HEK293T (cell line): ENCODE measurements at regions not wholly inside any gene's neighbourhood (a gene's known extent, or its start where the extent isn't known, plus 50 kb on each side); places are given as distances from the start of the nearest gene placed in this dataset.

ENCODE experiments used
- ARNT ChIP-seq: fragments of 450-650 bp; IDR thresholded peaks from 2 replicates; pipeline ENCODE4 v1.6.1; 2017; ENCODE audit warnings: mild to moderate bottlenecking
- BHLHE40 ChIP-seq: fragments of 450-650 bp; IDR thresholded peaks from 2 replicates; pipeline ENCODE4 v1.6.1; 2016; ENCODE audit warnings: mild to moderate bottlenecking, moderate library complexity, borderline replicate concordance
- CTBP1 ChIP-seq: fragments of 450-650 bp; IDR thresholded peaks from 2 replicates; pipeline ENCODE4 v1.6.1; 2016; ENCODE audit warnings: borderline replicate concordance
- FOXA1 ChIP-seq: fragments of 450-650 bp; IDR thresholded peaks from 2 replicates; pipeline ENCODE4 v1.6.1; 2016; ENCODE audit warnings: mild to moderate bottlenecking
- FOXK2 ChIP-seq: fragments of 450-650 bp; IDR thresholded peaks from 2 replicates; pipeline ENCODE4 v1.6.1; 2016; ENCODE audit warnings: mild to moderate bottlenecking
- FOXM1 ChIP-seq: fragments of 450-650 bp; IDR thresholded peaks from 2 replicates; pipeline ENCODE4 v1.6.1; 2017; ENCODE audit warnings: mild to moderate bottlenecking, borderline replicate concordance
- HDGF ChIP-seq: fragments of 450-650 bp; IDR thresholded peaks from 2 replicates; pipeline ENCODE4 v1.6.1; 2017; ENCODE audit warnings: antibody characterized with exemption, borderline replicate concordance
- LEF1 ChIP-seq: fragments of 450-650 bp; IDR thresholded peaks from 2 replicates; pipeline ENCODE4 v1.6.1; 2017; ENCODE audit warnings: mild to moderate bottlenecking, borderline replicate concordance
- SP1 ChIP-seq: fragments of 450-650 bp; IDR thresholded peaks from 2 replicates; pipeline ENCODE4 v1.6.1; 2017
- SUZ12 ChIP-seq: fragments of 450-650 bp; IDR thresholded peaks from 2 replicates; pipeline ENCODE4 v1.6.1; 2016; ENCODE audit warnings: mild to moderate bottlenecking
- TARDBP ChIP-seq: fragments of 450-650 bp; IDR thresholded peaks from 2 replicates; pipeline ENCODE4 v1.6.1; 2016
- ZNF384 ChIP-seq: fragments of 450-650 bp; IDR thresholded peaks from 2 replicates; pipeline ENCODE4 v1.6.1; 2016
- TF ChIP-seq, protein P1 (sequence below): fragments of 450-650 bp; IDR thresholded peaks from 2 replicates; pipeline ENCODE4 v1.6.1; 2016

GRCh38 chrX:64662876-64663275, 267.6 kb upstream of the MTMR8 start:
- TF ChIP-seq BHLHE40, result no peak
- TF ChIP-seq SP1, result no peak
- no peak for TF ChIP-seq FOXM1
- TF ChIP-seq HDGF, result no peak
- no peak for TF ChIP-seq LEF1
- TF ChIP-seq TARDBP, result no peak
- TF ChIP-seq, protein P1, sequence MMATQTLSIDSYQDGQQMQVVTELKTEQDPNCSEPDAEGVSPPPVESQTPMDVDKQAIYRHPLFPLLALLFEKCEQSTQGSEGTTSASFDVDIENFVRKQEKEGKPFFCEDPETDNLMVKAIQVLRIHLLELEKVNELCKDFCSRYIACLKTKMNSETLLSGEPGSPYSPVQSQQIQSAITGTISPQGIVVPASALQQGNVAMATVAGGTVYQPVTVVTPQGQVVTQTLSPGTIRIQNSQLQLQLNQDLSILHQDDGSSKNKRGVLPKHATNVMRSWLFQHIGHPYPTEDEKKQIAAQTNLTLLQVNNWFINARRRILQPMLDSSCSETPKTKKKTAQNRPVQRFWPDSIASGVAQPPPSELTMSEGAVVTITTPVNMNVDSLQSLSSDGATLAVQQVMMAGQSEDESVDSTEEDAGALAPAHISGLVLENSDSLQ, result no peak
- no peak for TF ChIP-seq FOXK2
- no peak for TF ChIP-seq ZNF384
- no peak for TF ChIP-seq SUZ12
- no peak for TF ChIP-seq ARNT
- TF ChIP-seq FOXA1, result no peak
- no peak for TF ChIP-seq CTBP1
